VCaP (cell line): ENCODE measurements at regions not wholly inside any gene's neighbourhood (a gene's known extent, or its start where the extent isn't known, plus 50 kb on each side); places are given as distances from the start of the nearest gene placed in this dataset.

Experiments used
- H3K27ac ChIP-seq: fragments of 450-650 bp; 2 replicates; pipeline ENCODE4 v1.5.1; 2017
- CTCF ChIP-seq: fragments of 450-650 bp; conservative IDR thresholded peaks from 2 replicates; pipeline ENCODE4 v1.5.1; 2017; ENCODE audit warnings: mild to moderate bottlenecking, moderate library complexity

GRCh38 chr12:45490232-45490881, 239.1 kb upstream of the ARID2 start:
- no peak overlapping the region for H3K27ac ChIP-seq
- no peak for TF ChIP-seq CTCF

GRCh38 chr12:45494279-45494678, 235.2 kb upstream of the ARID2 start:
- TF ChIP-seq CTCF, result no peak
- no peak overlapping the region for H3K27ac ChIP-seq

GRCh38 chr12:45498645-45499044, 230.9 kb upstream of the ARID2 start:
- no peak for TF ChIP-seq CTCF
- H3K27ac ChIP-seq, result no peak overlapping the region

- H3K27ac ChIP-seq, result no peak overlapping the region
- no peak for TF ChIP-seq CTCF
Observed at GRCh38 chr12:45502481-45503128, 226.9 kb upstream of the ARID2 start.

- TF ChIP-seq CTCF, result no peak
- no peak overlapping the region for H3K27ac ChIP-seq
Observed at GRCh38 chr12:45503899-45504298, 225.6 kb upstream of the ARID2 start.

- no peak overlapping the region for H3K27ac ChIP-seq
- TF ChIP-seq CTCF, result no peak
Observed at GRCh38 chr12:45504316-45505010, 225.0 kb upstream of the ARID2 start.

GRCh38 chr12:45509187-45509586, 220.3 kb upstream of the ARID2 start:
- no peak overlapping the region for H3K27ac ChIP-seq
- TF ChIP-seq CTCF, result no peak
